HG03175 (cell line): ENCODE measurements at regions not wholly inside any gene's neighbourhood (a gene's known extent, or its start where the extent isn't known, plus 50 kb on each side); places are given as distances from the start of the nearest gene placed in this dataset.
A peak's percentile ranks its signal among the peaks of the same experiment; 100 is the strongest.
"Not testable (repeated sequence)": the region's sequence is repeated elsewhere in the genome, so short reads cannot be mapped to it uniquely, and the experiment has no call there.

Source experiments
- ATAC-seq: cut with Tn5 transposase; IDR thresholded peaks from one replicate; pipeline ENCODE4 v1.9.1; 2021; ENCODE audit warnings: mild to moderate bottlenecking, moderate library complexity; ENCODE audit not compliant: unreplicated experiment

GRCh38 chr5:100398815-100399214, 136.4 kb upstream of the FAM174A start:
- ATAC-seq = not testable (repeated sequence)

GRCh38 chr5:100379254-100379858, 155.8 kb upstream of the FAM174A start:
- not testable (repeated sequence) for ATAC-seq

- not testable (repeated sequence) for ATAC-seq
Measured at GRCh38 chr5:100364757-100365478, 170.3 kb upstream of the FAM174A start.

- not testable (repeated sequence) for ATAC-seq
Measured at GRCh38 chr5:100364343-100364742, 170.8 kb upstream of the FAM174A start.

GRCh38 chr5:100359998-100360397, 175.2 kb upstream of the FAM174A start:
- not testable (repeated sequence) for ATAC-seq

GRCh38 chr5:100346269-100346668, 188.9 kb upstream of the FAM174A start:
- not testable (repeated sequence) for ATAC-seq

GRCh38 chr5:100341485-100341884, 193.7 kb upstream of the FAM174A start:
- ATAC-seq = not testable (repeated sequence)

GRCh38 chr5:100322483-100322882, 212.7 kb upstream of the FAM174A start:
- no peak for ATAC-seq

- ATAC-seq = no peak
Measured at GRCh38 chr5:100319885-100320284, 215.3 kb upstream of the FAM174A start.

- ATAC-seq = no peak
Measured at GRCh38 chr5:100313657-100314056, 221.5 kb upstream of the FAM174A start.

GRCh38 chr5:100311806-100312205, 223.4 kb upstream of the FAM174A start:
- ATAC-seq = no peak

GRCh38 chr5:100306000-100306399, 229.2 kb upstream of the FAM174A start:
- no peak for ATAC-seq

- no peak for ATAC-seq
Measured at GRCh38 chr5:100303216-100303615, 232.0 kb upstream of the FAM174A start.

GRCh38 chr5:100299261-100299660, 235.9 kb upstream of the FAM174A start:
- no peak for ATAC-seq

GRCh38 chr5:100276071-100276470, 259.1 kb upstream of the FAM174A start:
- no peak for ATAC-seq

GRCh38 chr5:100275631-100276030, 259.5 kb upstream of the FAM174A start:
- no peak for ATAC-seq

GRCh38 chr5:100273846-100274580, 261.2 kb upstream of the FAM174A start:
- ATAC-seq = no peak

- ATAC-seq = peak; percentile 65
Measured at GRCh38 chr5:100270023-100270771, 265.0 kb upstream of the FAM174A start.

- no peak for ATAC-seq
Measured at GRCh38 chr5:100260968-100261367, 274.2 kb upstream of the FAM174A start.

- no peak for ATAC-seq
Measured at GRCh38 chr5:100252944-100253343, 282.2 kb upstream of the FAM174A start.

- no peak for ATAC-seq
Measured at GRCh38 chr5:100252037-100252436, 283.1 kb upstream of the FAM174A start.
